Activated CD4-positive, alpha-beta T cell treated with anti-CD3 and anti-CD28 coated beads, Interleukin-2, amount 50 U/mL, for 4 hours (primary cell): ENCODE measurements at regions not wholly inside any gene's neighbourhood (a gene's known extent, or its start where the extent isn't known, plus 50 kb on each side); places are given as distances from the start of the nearest gene placed in this dataset.

Source experiments
- DNase-seq, 2 experiments: peaks; one replicate each; pipeline ENCODE4 v3.0.0-alpha.2; 2020

DNA sequence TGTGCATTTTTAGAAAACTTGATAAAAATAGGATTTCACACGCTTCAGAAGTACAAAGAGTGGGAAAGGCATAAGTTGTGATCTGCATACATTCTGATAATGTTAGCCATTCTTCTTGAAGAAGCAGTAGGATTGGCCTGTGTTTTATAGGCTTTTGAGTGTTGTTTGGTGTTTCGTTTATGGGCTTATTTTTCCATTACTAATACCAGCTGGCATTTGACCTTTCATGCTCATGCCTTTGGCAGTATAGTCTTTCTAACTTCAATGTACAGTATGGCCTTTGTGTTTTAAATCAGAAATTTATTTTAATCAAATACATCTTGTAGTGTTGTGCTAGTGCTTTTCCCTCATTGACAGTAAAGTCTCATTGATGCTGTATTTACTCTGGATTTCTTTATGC lies 51.5 kb upstream of the SLC4A4 start:
- DNase-seq = no peak

DNA sequence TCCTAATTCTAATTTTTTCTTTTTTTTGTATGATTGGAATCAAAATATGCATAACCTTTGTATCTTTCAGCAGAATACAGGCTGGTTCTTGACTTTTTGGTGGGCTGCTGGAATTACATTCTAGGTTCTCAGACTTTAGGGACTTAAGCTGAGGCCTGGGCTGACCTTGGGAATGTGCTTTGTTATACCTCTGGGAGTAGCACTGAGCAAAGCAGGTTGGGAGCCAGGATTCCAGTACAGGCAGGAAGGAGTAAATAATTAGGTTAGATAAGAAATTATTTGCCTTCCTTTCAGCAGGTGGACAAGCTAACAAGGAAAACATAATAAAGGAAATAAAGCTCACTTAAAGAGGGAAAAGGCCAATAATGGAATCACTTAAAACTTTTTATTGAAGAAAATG lies 49.9 kb upstream of the SLC4A4 start:
- DNase-seq = no peak
